A673 (cell line): ENCODE measurements at regions not wholly inside any gene's neighbourhood (a gene's known extent, or its start where the extent isn't known, plus 50 kb on each side); places are given as distances from the start of the nearest gene placed in this dataset.

ENCODE experiments used
- CTCF ChIP-seq: fragments of 300-800, 200-600 bp; sonication (generic); conservative IDR thresholded peaks from 2 replicates; pipeline ENCODE4 v1.5.1; 2017; ENCODE audit warnings: low read depth, mild to moderate bottlenecking, antibody characterized with exemption, low read length, moderate library complexity, mixed read lengths
- EZH2 ChIP-seq: fragments of 200-600 bp; sonication (generic); IDR thresholded peaks from 2 replicates; pipeline ENCODE4 v1.6.1; 2017; ENCODE audit warnings: borderline replicate concordance, low read depth, mild to moderate bottlenecking, mixed read lengths, antibody characterized with exemption, low read length; ENCODE audit not compliant: poor library complexity, severe bottlenecking

- TF ChIP-seq EZH2 (no peak), CTCF (no peak)
Measured at GRCh38 chr1:183730886-183731573, 73.9 kb upstream of the RGL1 start.
